Gastrocnemius medialis (tissue), 4 donors: ENCODE measurements at regions not wholly inside any gene's neighbourhood (a gene's known extent, or its start where the extent isn't known, plus 50 kb on each side); places are given as distances from the start of the nearest gene placed in this dataset.
"Not testable (repeated sequence)": the region's sequence is repeated elsewhere in the genome, so short reads cannot be mapped to it uniquely, and the experiment has no call there.

ENCODE experiments used
- POLR2A ChIP-seq, 2 donors: fragments of 450-650 bp; IDR thresholded peaks; one replicate each; pipeline ENCODE4 v1.6.1; 2017; ENCODE audit warnings: antibody characterized with exemption in 2 of 2, mild to moderate bottlenecking in 2 of 2, moderate library complexity in 2 of 2
- TF ChIP-seq, protein P1 (sequence below), 5 experiments: fragments of 450-650 bp in 3 of 5; fragments of 200-600 bp in 2 of 5; sonication (generic) in 2 of 5; IDR thresholded peaks in 4 of 5; conservative IDR thresholded peaks in 1 of 5; 1 replicate in 4 of 5; 2 replicates in 1 of 5; pipeline ENCODE4 v1.5.1; 2016 to 2019; ENCODE audit warnings: antibody characterized with exemption in 5 of 5, mild to moderate bottlenecking in 3 of 5, moderate library complexity in 3 of 5

DNA sequence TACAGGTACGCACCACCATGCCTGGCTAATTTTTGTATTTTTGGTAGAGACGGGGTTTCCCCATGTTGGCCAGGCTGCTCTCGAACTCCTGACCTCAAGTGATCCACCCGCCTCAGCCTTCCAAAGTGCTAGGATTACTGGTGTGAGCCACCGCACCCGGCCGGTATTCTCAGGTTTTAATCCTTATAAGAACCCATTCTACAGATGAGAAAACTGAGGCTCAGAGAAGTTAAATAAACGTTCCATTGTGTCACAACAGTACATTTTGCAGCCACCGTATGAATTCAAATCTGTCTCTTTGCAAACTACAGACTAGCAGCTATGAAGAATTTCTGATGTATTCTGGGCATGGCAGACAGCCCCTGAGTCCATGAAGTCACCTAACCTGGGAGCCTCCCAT lies 60.9 kb upstream of the LAPTM4A start:
- TF ChIP-seq, protein P1, sequence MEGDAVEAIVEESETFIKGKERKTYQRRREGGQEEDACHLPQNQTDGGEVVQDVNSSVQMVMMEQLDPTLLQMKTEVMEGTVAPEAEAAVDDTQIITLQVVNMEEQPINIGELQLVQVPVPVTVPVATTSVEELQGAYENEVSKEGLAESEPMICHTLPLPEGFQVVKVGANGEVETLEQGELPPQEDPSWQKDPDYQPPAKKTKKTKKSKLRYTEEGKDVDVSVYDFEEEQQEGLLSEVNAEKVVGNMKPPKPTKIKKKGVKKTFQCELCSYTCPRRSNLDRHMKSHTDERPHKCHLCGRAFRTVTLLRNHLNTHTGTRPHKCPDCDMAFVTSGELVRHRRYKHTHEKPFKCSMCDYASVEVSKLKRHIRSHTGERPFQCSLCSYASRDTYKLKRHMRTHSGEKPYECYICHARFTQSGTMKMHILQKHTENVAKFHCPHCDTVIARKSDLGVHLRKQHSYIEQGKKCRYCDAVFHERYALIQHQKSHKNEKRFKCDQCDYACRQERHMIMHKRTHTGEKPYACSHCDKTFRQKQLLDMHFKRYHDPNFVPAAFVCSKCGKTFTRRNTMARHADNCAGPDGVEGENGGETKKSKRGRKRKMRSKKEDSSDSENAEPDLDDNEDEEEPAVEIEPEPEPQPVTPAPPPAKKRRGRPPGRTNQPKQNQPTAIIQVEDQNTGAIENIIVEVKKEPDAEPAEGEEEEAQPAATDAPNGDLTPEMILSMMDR (IDR thresholded peaks at IDR 0.05 in 4 of 5, conservative IDR thresholded peaks at IDR 0.05 in 1 of 5), result not testable (repeated sequence)
- not testable (repeated sequence) for TF ChIP-seq POLR2A (IDR thresholded peaks at IDR 0.05)
